Mesothelial cell of epicardium (in vitro differentiated cells): ENCODE measurements at regions not wholly inside any gene's neighbourhood (a gene's known extent, or its start where the extent isn't known, plus 50 kb on each side); places are given as distances from the start of the nearest gene placed in this dataset.

ENCODE experiments used
- DNase-seq, 2 experiments: peaks; one replicate each; pipeline ENCODE4 v3.0.0; 2021; ENCODE audit warnings: low spot score in 2 of 2; ENCODE audit not compliant: unreplicated experiment in 2 of 2
- H3K27ac Mint-ChIP-seq: 2 replicates; pipeline ENCODE4 v1.8.0; 2021; ENCODE audit warnings: mixed read lengths
- H3K27me3 Mint-ChIP-seq: 2 replicates; pipeline ENCODE4 v1.8.0; 2021; ENCODE audit warnings: low read depth, mixed read lengths
- H3K36me3 Mint-ChIP-seq: 2 replicates; pipeline ENCODE4 v1.8.0; 2021; ENCODE audit warnings: mixed read lengths
- H3K4me1 Mint-ChIP-seq: 2 replicates; pipeline ENCODE4 v1.8.0; 2021; ENCODE audit warnings: mixed read lengths
- H3K4me3 Mint-ChIP-seq: 2 replicates; pipeline ENCODE4 v1.8.0; 2021; ENCODE audit warnings: mild to moderate bottlenecking, moderate library complexity, mixed read lengths
- H3K9me3 Mint-ChIP-seq: 2 replicates; pipeline ENCODE4 v1.8.0; 2021; ENCODE audit warnings: mixed read lengths
- CTCF ChIP-seq: fragments of 200-600 bp; sonication (generic); IDR thresholded peaks from one replicate; pipeline ENCODE4 v1.5.0; 2021; ENCODE audit warnings: antibody characterized with exemption; ENCODE audit not compliant: unreplicated experiment

DNA sequence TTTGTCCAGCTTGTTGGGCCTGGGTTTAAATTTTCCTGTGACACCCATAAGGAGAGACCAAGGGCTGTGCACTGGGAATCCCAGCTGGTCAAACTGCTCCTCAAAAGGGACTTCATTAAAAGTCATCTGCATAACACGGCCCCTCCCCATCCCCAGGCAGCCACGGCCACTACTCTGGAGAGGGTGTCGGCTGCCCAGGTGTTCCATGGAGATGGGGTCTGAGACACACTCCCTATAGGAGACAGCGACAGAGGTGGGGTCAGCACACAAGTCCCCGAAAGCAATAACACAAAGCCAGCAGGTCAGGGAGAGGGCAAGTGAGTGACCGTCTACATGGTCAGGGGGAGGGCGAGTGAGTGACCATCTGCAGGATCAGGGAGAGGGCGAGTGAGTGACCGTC lies 75.6 kb upstream of the BCL11B start:
- no peak overlapping the region for H3K4me3 Mint-ChIP-seq
- TF ChIP-seq CTCF = no peak

GRCh38 chr14:99346470-99347080 lies 74.6 kb upstream of the BCL11B start:
- DNase-seq = no peak
- TF ChIP-seq CTCF = no peak
- no peaks in the 10 kb centered on the region for H3K36me3 Mint-ChIP-seq
- H3K27ac Mint-ChIP-seq = peak overlapping the region; percentile 81
- H3K4me3 Mint-ChIP-seq = no peak overlapping the region
- peaks cover 30% of the 10 kb centered on the region for H3K4me1 Mint-ChIP-seq
- H3K27me3 Mint-ChIP-seq = no peaks in the 10 kb centered on the region
- no peaks in the 10 kb centered on the region for H3K9me3 Mint-ChIP-seq

More for the DNA sequence above, 75.6 kb upstream of the BCL11B start:
- Mint-ChIP-seq H3K36me3 (no peaks in the 10 kb centered on the region), H3K4me1 (peaks cover 30% of the 10 kb centered on the region), H3K9me3 (no peaks in the 10 kb centered on the region), H3K27me3 (no peaks in the 10 kb centered on the region), H3K27ac (peak overlapping the region; percentile 81)
- DNase-seq = no peak

- Mint-ChIP-seq H3K9me3 (no peaks in the 10 kb centered on the region), H3K4me1 (peaks cover 30% of the 10 kb centered on the region), H3K27ac (no peak overlapping the region), H3K27me3 (no peaks in the 10 kb centered on the region), H3K4me3 (no peak overlapping the region), H3K36me3 (no peaks in the 10 kb centered on the region)
- no peak for TF ChIP-seq CTCF
- no peak for DNase-seq
Measured at GRCh38 chr14:99345472-99345871, 73.5 kb upstream of the BCL11B start.

- Mint-ChIP-seq H3K4me1 (peaks cover 27% of the 10 kb centered on the region), H3K36me3 (no peaks in the 10 kb centered on the region), H3K27me3 (peaks cover 2% of the 10 kb centered on the region), H3K4me3 (no peak overlapping the region), H3K9me3 (peaks cover 4% of the 10 kb centered on the region), H3K27ac (no peak overlapping the region)
- no peak for TF ChIP-seq CTCF
- no peak for DNase-seq
Measured at GRCh38 chr14:99344051-99344758, 72.2 kb upstream of the BCL11B start.

DNA sequence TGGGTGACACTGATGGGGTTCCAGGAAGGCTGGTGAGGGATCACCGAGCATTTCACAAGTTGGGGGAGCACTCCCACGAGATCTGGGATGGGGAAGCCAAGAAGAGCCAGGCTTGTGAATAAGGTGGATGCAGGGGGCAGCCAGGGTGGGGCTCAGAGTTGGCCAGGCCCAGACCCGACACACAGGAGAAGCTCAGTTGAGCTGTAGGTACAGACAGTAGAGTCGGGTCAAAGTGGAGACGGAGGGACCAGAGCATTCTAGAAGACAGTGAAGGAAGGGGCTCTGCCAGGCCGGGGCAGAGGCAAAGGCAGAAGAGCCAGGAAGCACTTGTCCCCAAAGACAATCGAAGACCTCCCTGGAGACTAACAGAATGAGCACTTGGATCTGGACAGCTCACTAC lies 70.9 kb upstream of the BCL11B start:
- Mint-ChIP-seq H3K27me3 (peaks cover 2% of the 10 kb centered on the region), H3K27ac (no peak overlapping the region), H3K36me3 (no peaks in the 10 kb centered on the region), H3K4me3 (no peak overlapping the region), H3K9me3 (peaks cover 4% of the 10 kb centered on the region), H3K4me1 (peaks cover 24% of the 10 kb centered on the region)
- no peak for DNase-seq
- TF ChIP-seq CTCF = no peak
